ENCODE measurements at regions not wholly inside any gene's neighbourhood (a gene's known extent, or its start where the extent isn't known, plus 50 kb on each side); places are given as distances from the start of the nearest gene placed in this dataset.

DNA sequence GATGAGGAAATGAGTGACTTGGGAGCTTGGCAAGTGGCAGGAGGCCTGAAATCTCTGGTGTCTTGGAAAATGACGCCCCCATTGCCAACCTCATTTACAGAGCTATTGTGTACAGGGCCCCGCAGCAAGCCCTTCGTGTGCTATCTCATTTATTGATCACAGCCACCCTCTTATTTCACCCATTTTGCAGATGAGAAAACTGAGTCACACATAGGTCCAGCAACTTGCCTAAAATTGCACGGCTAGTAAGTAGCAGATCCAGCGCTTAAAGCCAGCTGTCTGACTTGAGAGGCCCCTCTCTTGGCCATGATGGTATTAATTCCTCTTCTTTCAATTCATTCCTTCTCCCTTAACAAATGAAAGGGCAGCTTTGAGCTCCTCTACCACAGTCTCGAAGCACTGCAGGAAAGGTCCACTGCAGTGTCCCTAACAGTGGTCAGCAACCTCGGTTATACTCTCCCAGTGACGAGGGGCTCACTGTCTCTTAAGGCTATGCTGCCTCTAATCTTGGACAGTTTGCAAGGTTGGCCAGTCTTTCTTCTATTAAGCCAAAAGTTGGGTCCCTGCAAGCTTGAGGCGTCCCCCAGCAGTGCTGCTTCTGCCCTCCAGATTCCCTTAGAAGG is 162.2 kb downstream of the COPRS start:
- Histone ChIP-seq H3K9me3 (ENCODE audit: control insufficient read depth, insufficient read depth, low read depth, low read length) (no peaks in the 10 kb centered on the region), H3K4me3 (ENCODE audit: low read depth, low read length) (no peak overlapping the region), H3K4me1 (ENCODE audit: control insufficient read depth, insufficient read depth, low read length) (no peaks in the 10 kb centered on the region), H3K27ac (ENCODE audit: extremely low read depth, low read depth, low read length) (no peak overlapping the region), H3K36me3 (ENCODE audit: control insufficient read depth in 2 of 2, insufficient read depth in 1 of 2, low read length in 2 of 2) (no peaks in the 10 kb centered on the region)
- POLR2A ChIA-PET: no interaction called here
- CTCF ChIA-PET: no interaction called here
- TF ChIP-seq, protein P1, sequence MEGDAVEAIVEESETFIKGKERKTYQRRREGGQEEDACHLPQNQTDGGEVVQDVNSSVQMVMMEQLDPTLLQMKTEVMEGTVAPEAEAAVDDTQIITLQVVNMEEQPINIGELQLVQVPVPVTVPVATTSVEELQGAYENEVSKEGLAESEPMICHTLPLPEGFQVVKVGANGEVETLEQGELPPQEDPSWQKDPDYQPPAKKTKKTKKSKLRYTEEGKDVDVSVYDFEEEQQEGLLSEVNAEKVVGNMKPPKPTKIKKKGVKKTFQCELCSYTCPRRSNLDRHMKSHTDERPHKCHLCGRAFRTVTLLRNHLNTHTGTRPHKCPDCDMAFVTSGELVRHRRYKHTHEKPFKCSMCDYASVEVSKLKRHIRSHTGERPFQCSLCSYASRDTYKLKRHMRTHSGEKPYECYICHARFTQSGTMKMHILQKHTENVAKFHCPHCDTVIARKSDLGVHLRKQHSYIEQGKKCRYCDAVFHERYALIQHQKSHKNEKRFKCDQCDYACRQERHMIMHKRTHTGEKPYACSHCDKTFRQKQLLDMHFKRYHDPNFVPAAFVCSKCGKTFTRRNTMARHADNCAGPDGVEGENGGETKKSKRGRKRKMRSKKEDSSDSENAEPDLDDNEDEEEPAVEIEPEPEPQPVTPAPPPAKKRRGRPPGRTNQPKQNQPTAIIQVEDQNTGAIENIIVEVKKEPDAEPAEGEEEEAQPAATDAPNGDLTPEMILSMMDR (tag by site-specific recombination; IDR thresholded peaks at IDR 0.05): no peak
- no peak for TF ChIP-seq ZNF146 (tag by site-specific recombination; IDR thresholded peaks at IDR 0.05)
- TF ChIP-seq KLF16 (tag by site-specific recombination; IDR thresholded peaks at IDR 0.05): no peak
- TF ChIP-seq ZNF404 (tag by site-specific recombination; IDR thresholded peaks at IDR 0.05): no peak
- no peak for TF ChIP-seq ZNF707 (tag by site-specific recombination; IDR thresholded peaks at IDR 0.05)
- TF ChIP-seq, protein P2, sequence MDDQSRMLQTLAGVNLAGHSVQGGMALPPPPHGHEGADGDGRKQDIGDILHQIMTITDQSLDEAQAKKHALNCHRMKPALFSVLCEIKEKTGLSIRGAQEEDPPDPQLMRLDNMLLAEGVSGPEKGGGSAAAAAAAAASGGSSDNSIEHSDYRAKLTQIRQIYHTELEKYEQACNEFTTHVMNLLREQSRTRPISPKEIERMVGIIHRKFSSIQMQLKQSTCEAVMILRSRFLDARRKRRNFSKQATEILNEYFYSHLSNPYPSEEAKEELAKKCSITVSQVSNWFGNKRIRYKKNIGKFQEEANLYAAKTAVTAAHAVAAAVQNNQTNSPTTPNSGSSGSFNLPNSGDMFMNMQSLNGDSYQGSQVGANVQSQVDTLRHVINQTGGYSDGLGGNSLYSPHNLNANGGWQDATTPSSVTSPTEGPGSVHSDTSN (CRISPR knock-in tag; IDR thresholded peaks at IDR 0.05): no peak
- TF ChIP-seq ZNF521 (tag by site-specific recombination; IDR thresholded peaks at IDR 0.05): no peak
- no peak for TF ChIP-seq RBAK (tag by site-specific recombination; IDR thresholded peaks at IDR 0.05)
- no peak for TF ChIP-seq ZNF19 (tag by site-specific recombination; IDR thresholded peaks at IDR 0.05; ENCODE audit: low read depth)
- TF ChIP-seq ZNF366 (tag by site-specific recombination; conservative IDR thresholded peaks at IDR 0.05): no peak
- no peak for TF ChIP-seq ZBTB48 (tag by site-specific recombination; IDR thresholded peaks at IDR 0.05)
- TF ChIP-seq KLF7 (tag by site-specific recombination; IDR thresholded peaks at IDR 0.05; ENCODE audit: borderline replicate concordance): no peak
- no peak for TF ChIP-seq SETDB1 (IDR thresholded peaks at IDR 0.05; ENCODE audit: insufficient read length, low read length)
- no peak for TF ChIP-seq ZFP3 (tag by site-specific recombination; IDR thresholded peaks at IDR 0.05; ENCODE audit: low read depth)
- no peak for TF ChIP-seq ZNF585B (tag by site-specific recombination; IDR thresholded peaks at IDR 0.05)
- TF ChIP-seq, protein P3, sequence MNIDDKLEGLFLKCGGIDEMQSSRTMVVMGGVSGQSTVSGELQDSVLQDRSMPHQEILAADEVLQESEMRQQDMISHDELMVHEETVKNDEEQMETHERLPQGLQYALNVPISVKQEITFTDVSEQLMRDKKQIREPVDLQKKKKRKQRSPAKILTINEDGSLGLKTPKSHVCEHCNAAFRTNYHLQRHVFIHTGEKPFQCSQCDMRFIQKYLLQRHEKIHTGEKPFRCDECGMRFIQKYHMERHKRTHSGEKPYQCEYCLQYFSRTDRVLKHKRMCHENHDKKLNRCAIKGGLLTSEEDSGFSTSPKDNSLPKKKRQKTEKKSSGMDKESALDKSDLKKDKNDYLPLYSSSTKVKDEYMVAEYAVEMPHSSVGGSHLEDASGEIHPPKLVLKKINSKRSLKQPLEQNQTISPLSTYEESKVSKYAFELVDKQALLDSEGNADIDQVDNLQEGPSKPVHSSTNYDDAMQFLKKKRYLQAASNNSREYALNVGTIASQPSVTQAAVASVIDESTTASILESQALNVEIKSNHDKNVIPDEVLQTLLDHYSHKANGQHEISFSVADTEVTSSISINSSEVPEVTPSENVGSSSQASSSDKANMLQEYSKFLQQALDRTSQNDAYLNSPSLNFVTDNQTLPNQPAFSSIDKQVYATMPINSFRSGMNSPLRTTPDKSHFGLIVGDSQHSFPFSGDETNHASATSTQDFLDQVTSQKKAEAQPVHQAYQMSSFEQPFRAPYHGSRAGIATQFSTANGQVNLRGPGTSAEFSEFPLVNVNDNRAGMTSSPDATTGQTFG (tag by site-specific recombination; IDR thresholded peaks at IDR 0.05; ENCODE audit: borderline replicate concordance): no peak
- TF ChIP-seq EGR2 (tag by site-specific recombination; IDR thresholded peaks at IDR 0.05; ENCODE audit: low read depth): no peak
- TF ChIP-seq ZFP41 (tag by site-specific recombination; IDR thresholded peaks at IDR 0.05; ENCODE audit: borderline replicate concordance): no peak
- no peak for TF ChIP-seq ZSCAN23 (tag by site-specific recombination; IDR thresholded peaks at IDR 0.05)

DNA sequence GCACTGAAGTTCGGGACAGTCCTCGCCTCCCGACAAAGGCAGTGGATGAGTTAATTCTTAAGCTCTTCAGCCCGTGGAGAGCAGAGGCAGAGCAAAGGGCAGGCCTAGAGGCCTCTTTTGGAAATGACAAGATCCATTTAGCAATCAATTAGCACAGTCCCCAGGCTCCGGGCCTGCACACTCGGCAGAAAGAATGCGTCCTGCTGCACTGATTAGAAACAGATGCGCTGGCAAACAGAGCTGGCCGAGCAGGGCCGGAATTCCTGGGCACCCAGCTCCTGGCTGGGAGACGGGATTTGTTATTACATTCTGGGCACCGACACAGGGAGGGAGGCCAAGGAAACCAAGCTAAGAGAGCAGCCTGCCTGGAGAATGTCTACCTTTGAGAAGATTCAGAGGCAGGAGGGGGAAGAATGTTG is 162.9 kb downstream of the COPRS start:
- TF ChIP-seq ZNF521 (tag by site-specific recombination; IDR thresholded peaks at IDR 0.05): no peak
- no peak for TF ChIP-seq ZBTB21 (tag by site-specific recombination; IDR thresholded peaks at IDR 0.05)
- TF ChIP-seq ZSCAN23 (tag by site-specific recombination; IDR thresholded peaks at IDR 0.05): no peak
- TF ChIP-seq SP3 (tag by site-specific recombination; IDR thresholded peaks at IDR 0.05): no peak
- no peak for TF ChIP-seq EGR2 (tag by site-specific recombination; IDR thresholded peaks at IDR 0.05; ENCODE audit: low read depth)
- TF ChIP-seq ZNF792 (tag by site-specific recombination; IDR thresholded peaks at IDR 0.05): no peak
- no peak for TF ChIP-seq ZNF426 (tag by site-specific recombination; IDR thresholded peaks at IDR 0.05)
- no peak for TF ChIP-seq ZNF473 (tag by site-specific recombination; IDR thresholded peaks at IDR 0.05)
- no peak for TF ChIP-seq GLI2 (tag by site-specific recombination; IDR thresholded peaks at IDR 0.05; ENCODE audit: borderline replicate concordance, low read depth)
- TF ChIP-seq ZNF600 (tag by site-specific recombination; IDR thresholded peaks at IDR 0.05): no peak
- TF ChIP-seq ZBTB48 (tag by site-specific recombination; IDR thresholded peaks at IDR 0.05): no peak
- no peak for TF ChIP-seq ZNF19 (tag by site-specific recombination; IDR thresholded peaks at IDR 0.05; ENCODE audit: low read depth)
- Histone ChIP-seq H3K4me1 (ENCODE audit: control insufficient read depth, insufficient read depth, low read length) (no peaks in the 10 kb centered on the region), H3K36me3 (ENCODE audit: control insufficient read depth in 2 of 2, insufficient read depth in 1 of 2, low read length in 2 of 2) (no peaks in the 10 kb centered on the region), H3K27ac (ENCODE audit: extremely low read depth, low read depth, low read length) (no peak overlapping the region), H3K4me3 (ENCODE audit: low read depth, low read length) (no peak overlapping the region), H3K9me3 (ENCODE audit: control insufficient read depth, insufficient read depth, low read depth, low read length) (no peaks in the 10 kb centered on the region)
- CTCF ChIA-PET: no interaction called here
- POLR2A ChIA-PET: no interaction called here

Data from HEK293 (cell line).